HEK293 (cell line): ENCODE measurements at regions not wholly inside any gene's neighbourhood (a gene's known extent, or its start where the extent isn't known, plus 50 kb on each side); places are given as distances from the start of the nearest gene placed in this dataset.

Experiments
- CTCF ChIA-PET: fragments of 350-600 bp; formaldehyde crosslinking; extraction: SDS; loops from one replicate; lab custom pipeline; 2021; ENCODE audit warnings: antibody characterized with exemption; lab: Yijun Ruan, JAX
- POLR2A ChIA-PET: fragments of 300-600 bp; formaldehyde crosslinking; extraction: SDS; loops from one replicate; lab custom pipeline; 2020; ENCODE audit warnings: antibody characterized with exemption, inconsistent platforms; lab: Yijun Ruan, JAX
- H3K27ac ChIP-seq: fragments of 200-500 bp; sonication (Bioruptor generic); 2 replicates; pipeline ENCODE4 v1.5.1; 2014; ENCODE audit warnings: low read depth, low read length, control low read depth, inconsistent platforms; ENCODE audit errors: extremely low read depth
- H3K36me3 ChIP-seq, 2 experiments: fragments of 200-500 bp in 1 of 2; sonication (Bioruptor generic) in 1 of 2; 1 replicate in 1 of 2; 2 replicates in 1 of 2; pipeline ENCODE4 v1.5.1; 2014 to 2017; ENCODE audit warnings: inconsistent platforms in 2 of 2, low read length in 2 of 2; ENCODE audit not compliant: control insufficient read depth in 2 of 2, insufficient read depth in 1 of 2
- H3K4me1 ChIP-seq: fragments of 200-500 bp; sonication (Bioruptor generic); 2 replicates; pipeline ENCODE4 v1.5.1; 2014; ENCODE audit warnings: mild to moderate bottlenecking, low read length, inconsistent platforms; ENCODE audit not compliant: control insufficient read depth, insufficient read depth
- H3K4me3 ChIP-seq: 2 replicates; pipeline ENCODE4 v1.5.1; 2011; ENCODE audit warnings: low read depth, mild to moderate bottlenecking, control low read depth, low read length, moderate library complexity
- H3K9me3 ChIP-seq: fragments of 200-500 bp; sonication (Bioruptor generic); 2 replicates; pipeline ENCODE4 v1.5.1; 2014; ENCODE audit warnings: low read depth, low read length, inconsistent platforms; ENCODE audit not compliant: control insufficient read depth, insufficient read depth
- GFI1B ChIP-seq: fragments of 450-650 bp; formaldehyde crosslinking; IDR thresholded peaks from 2 replicates; pipeline ENCODE4 v1.5.1; 2016; ENCODE audit warnings: missing biosample characterization, missing genetic modification characterization
- MZF1 ChIP-seq: fragments of 450-650 bp; formaldehyde crosslinking; IDR thresholded peaks from 2 replicates; pipeline ENCODE4 v1.5.1; 2017; ENCODE audit warnings: missing biosample characterization, missing genetic modification characterization, borderline replicate concordance
- ZFP3 ChIP-seq: fragments of 450-650 bp; formaldehyde crosslinking; IDR thresholded peaks from 2 replicates; pipeline ENCODE4 v1.5.1; 2016; ENCODE audit warnings: low read depth, missing biosample characterization, missing genetic modification characterization
- ZFP37 ChIP-seq: fragments of 450-650 bp; formaldehyde crosslinking; IDR thresholded peaks from 2 replicates; pipeline ENCODE4 v1.5.1; 2016; ENCODE audit warnings: missing biosample characterization, missing genetic modification characterization
- ZNF138 ChIP-seq: fragments of 450-650 bp; formaldehyde crosslinking; IDR thresholded peaks from 2 replicates; pipeline ENCODE4 v1.5.1; 2016; ENCODE audit warnings: missing biosample characterization, missing genetic modification characterization, borderline replicate concordance
- ZNF266 ChIP-seq: fragments of 450-650 bp; formaldehyde crosslinking; IDR thresholded peaks from 2 replicates; pipeline ENCODE4 v1.5.1; 2016; ENCODE audit warnings: missing biosample characterization, missing genetic modification characterization, low read depth
- ZNF311 ChIP-seq: fragments of 450-650 bp; formaldehyde crosslinking; IDR thresholded peaks from 2 replicates; pipeline ENCODE4 v1.5.1; 2017; ENCODE audit warnings: missing biosample characterization, missing genetic modification characterization, borderline replicate concordance
- ZNF501 ChIP-seq: fragments of 450-650 bp; formaldehyde crosslinking; IDR thresholded peaks from 2 replicates; pipeline ENCODE4 v1.5.1; 2016; ENCODE audit warnings: missing biosample characterization, missing genetic modification characterization
- ZNF658 ChIP-seq: fragments of 450-650 bp; formaldehyde crosslinking; IDR thresholded peaks from 2 replicates; pipeline ENCODE4; 2016; ENCODE audit warnings: missing biosample characterization, missing genetic modification characterization
- ZNF785 ChIP-seq: fragments of 450-650 bp; formaldehyde crosslinking; IDR thresholded peaks from 2 replicates; pipeline ENCODE4 v1.5.1; 2016; ENCODE audit warnings: missing biosample characterization, missing genetic modification characterization

DNA sequence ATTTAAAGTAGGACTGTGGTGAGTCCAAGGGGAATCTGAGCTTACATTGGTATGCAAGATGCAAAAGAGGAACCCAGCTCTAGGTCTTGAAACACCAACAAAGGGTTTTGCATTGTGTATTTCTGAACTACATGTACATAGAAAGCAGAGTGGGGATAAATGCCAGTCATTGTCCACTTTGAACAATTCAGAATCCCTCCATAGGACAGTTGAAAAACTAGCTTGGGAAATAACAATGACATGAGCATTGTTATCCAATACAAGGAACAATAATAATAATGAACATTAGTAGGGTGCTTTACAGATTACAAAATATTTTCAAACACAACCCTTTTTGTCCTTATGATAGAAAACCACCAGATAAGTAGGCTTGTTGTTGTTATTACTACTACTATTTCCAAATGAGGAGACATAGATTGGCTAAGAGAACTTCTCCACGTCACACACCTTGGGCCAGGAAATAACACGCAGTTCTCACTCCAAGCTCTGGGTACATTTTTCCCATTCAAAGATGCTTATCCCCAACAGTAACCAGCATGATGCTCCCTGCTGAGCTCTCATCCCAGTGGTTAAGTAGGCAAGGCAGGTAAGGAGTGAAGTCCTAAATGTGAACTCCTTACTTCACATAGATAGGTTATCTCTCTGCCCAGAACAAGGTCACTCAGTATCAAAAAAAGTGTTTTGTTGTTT is 51.7 kb upstream of the RASSF8 start:
- Histone ChIP-seq H3K9me3 (no peaks in the 10 kb centered on the region), H3K27ac (no peak overlapping the region), H3K4me1 (no peaks in the 10 kb centered on the region), H3K36me3 (no peaks in the 10 kb centered on the region), H3K4me3 (no peak overlapping the region)
- POLR2A ChIA-PET = no interaction called here
- CTCF ChIA-PET = interaction anchor here (1.0 kb wide), 1 partner anchor 18 kb away, joined by 3 read pairs; no protein-coding TSS in a partner anchor
- no peak for TF ChIP-seq ZNF658
- TF ChIP-seq ZNF785 = no peak
- no peak for TF ChIP-seq ZFP37 (tag by site-specific recombination)
- no peak for TF ChIP-seq MZF1 (tag by site-specific recombination)
- no peak for TF ChIP-seq GFI1B
- TF ChIP-seq ZNF311 (tag by site-specific recombination) = no peak
- no peak for TF ChIP-seq ZNF138
- no peak for TF ChIP-seq ZNF501 (tag by site-specific recombination)
- no peak for TF ChIP-seq ZFP3 (tag by site-specific recombination)
- no peak for TF ChIP-seq ZNF266 (tag by site-specific recombination)
